Skeletal muscle cell (primary cell): ENCODE measurements at regions not wholly inside any gene's neighbourhood (a gene's known extent, or its start where the extent isn't known, plus 50 kb on each side); places are given as distances from the start of the nearest gene placed in this dataset.
"Not testable (repeated sequence)": the region's sequence is repeated elsewhere in the genome, so short reads cannot be mapped to it uniquely, and the experiment has no call there.

Source experiments
- DNase-seq: peaks from one replicate; pipeline ENCODE4 v3.0.0-alpha.2; 2010; ENCODE audit warnings: low read depth
- H3K4me3 ChIP-seq: 2 replicates; pipeline ENCODE4 v1.5.1; 2011; ENCODE audit warnings: low read depth, mild to moderate bottlenecking, control low read depth, low read length, moderate library complexity

GRCh38 chr3:182490596-182491491 lies 302.5 kb upstream of the ATP11B start:
- no peak for DNase-seq

GRCh38 chr3:182491577-182491976 lies 301.7 kb upstream of the ATP11B start:
- H3K4me3 ChIP-seq: no peak overlapping the region
- DNase-seq: no peak

More at GRCh38 chr3:182490596-182491491, 302.5 kb upstream of the ATP11B start:
- H3K4me3 ChIP-seq: no peak overlapping the region

GRCh38 chr3:182492536-182492935 lies 300.8 kb upstream of the ATP11B start:
- no peak overlapping the region for H3K4me3 ChIP-seq
- no peak for DNase-seq

- H3K4me3 ChIP-seq: no peak overlapping the region
- no peak for DNase-seq
Observed at GRCh38 chr3:182500289-182500688, 293.0 kb upstream of the ATP11B start.

GRCh38 chr3:182501856-182502255 lies 291.4 kb upstream of the ATP11B start:
- DNase-seq: no peak
- no peak overlapping the region for H3K4me3 ChIP-seq

GRCh38 chr3:182503401-182503800 lies 289.9 kb upstream of the ATP11B start:
- DNase-seq: no peak
- H3K4me3 ChIP-seq: no peak overlapping the region

- no peak for DNase-seq
- no peak overlapping the region for H3K4me3 ChIP-seq
Observed at GRCh38 chr3:182508919-182509711, 284.2 kb upstream of the ATP11B start.

GRCh38 chr3:182509844-182510460 lies 283.4 kb upstream of the ATP11B start:
- H3K4me3 ChIP-seq: no peak overlapping the region
- DNase-seq: no peak

GRCh38 chr3:182514236-182514964 lies 278.9 kb upstream of the ATP11B start:
- no peak for DNase-seq
- H3K4me3 ChIP-seq: no peak overlapping the region

- H3K4me3 ChIP-seq: no peak overlapping the region
- no peak for DNase-seq
Observed at GRCh38 chr3:182516597-182517336, 276.5 kb upstream of the ATP11B start.

- no peak overlapping the region for H3K4me3 ChIP-seq
- no peak for DNase-seq
Observed at GRCh38 chr3:182519569-182519968, 273.7 kb upstream of the ATP11B start.

- H3K4me3 ChIP-seq: no peak overlapping the region
- DNase-seq: no peak
Observed at GRCh38 chr3:182521339-182521738, 272.0 kb upstream of the ATP11B start.

- not testable (repeated sequence) for DNase-seq, H3K4me3 ChIP-seq
Observed at GRCh38 chr3:182523424-182523823, 269.9 kb upstream of the ATP11B start.

GRCh38 chr3:182523836-182524235 lies 269.5 kb upstream of the ATP11B start:
- no peak for DNase-seq
- no peak overlapping the region for H3K4me3 ChIP-seq

GRCh38 chr3:182524711-182525401 lies 268.4 kb upstream of the ATP11B start:
- no peak overlapping the region for H3K4me3 ChIP-seq
- DNase-seq: no peak

- H3K4me3 ChIP-seq: no peak overlapping the region
- no peak for DNase-seq
Observed at GRCh38 chr3:182525766-182526374, 267.4 kb upstream of the ATP11B start.

- no peak for DNase-seq
Observed at GRCh38 chr3:182527745-182528144, 265.6 kb upstream of the ATP11B start.

GRCh38 chr3:182530316-182530715 lies 263.0 kb upstream of the ATP11B start:
- no peak overlapping the region for H3K4me3 ChIP-seq
- no peak for DNase-seq

More at GRCh38 chr3:182527745-182528144, 265.6 kb upstream of the ATP11B start:
- H3K4me3 ChIP-seq: no peak overlapping the region
